ENCODE measurements at regions not wholly inside any gene's neighbourhood (a gene's known extent, or its start where the extent isn't known, plus 50 kb on each side); places are given as distances from the start of the nearest gene placed in this dataset.

DNA sequence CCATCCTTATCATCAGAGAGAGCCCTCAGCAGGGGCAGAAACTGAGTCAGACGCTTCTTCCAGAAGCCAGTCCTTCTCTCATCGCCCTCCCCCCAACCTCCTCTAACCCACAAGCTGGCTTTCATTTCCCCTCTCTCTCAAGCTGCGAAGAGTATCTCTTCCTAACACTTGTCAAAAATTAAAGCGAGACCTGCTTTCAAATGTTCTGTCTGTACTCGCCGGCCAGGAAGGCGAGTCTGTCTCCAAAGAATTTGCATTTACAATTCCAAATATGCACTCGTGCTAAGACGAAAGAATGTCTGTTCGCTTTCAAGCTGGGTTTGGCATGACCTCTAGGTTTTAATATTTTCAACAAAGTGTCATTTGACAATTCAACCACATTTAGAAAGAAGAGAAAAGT, 140.4 kb downstream of the RGS9 start:
- H3K4me3 ChIP-seq (ENCODE audit: low read depth, low read length): no peak overlapping the region
- TF ChIP-seq, protein P1, sequence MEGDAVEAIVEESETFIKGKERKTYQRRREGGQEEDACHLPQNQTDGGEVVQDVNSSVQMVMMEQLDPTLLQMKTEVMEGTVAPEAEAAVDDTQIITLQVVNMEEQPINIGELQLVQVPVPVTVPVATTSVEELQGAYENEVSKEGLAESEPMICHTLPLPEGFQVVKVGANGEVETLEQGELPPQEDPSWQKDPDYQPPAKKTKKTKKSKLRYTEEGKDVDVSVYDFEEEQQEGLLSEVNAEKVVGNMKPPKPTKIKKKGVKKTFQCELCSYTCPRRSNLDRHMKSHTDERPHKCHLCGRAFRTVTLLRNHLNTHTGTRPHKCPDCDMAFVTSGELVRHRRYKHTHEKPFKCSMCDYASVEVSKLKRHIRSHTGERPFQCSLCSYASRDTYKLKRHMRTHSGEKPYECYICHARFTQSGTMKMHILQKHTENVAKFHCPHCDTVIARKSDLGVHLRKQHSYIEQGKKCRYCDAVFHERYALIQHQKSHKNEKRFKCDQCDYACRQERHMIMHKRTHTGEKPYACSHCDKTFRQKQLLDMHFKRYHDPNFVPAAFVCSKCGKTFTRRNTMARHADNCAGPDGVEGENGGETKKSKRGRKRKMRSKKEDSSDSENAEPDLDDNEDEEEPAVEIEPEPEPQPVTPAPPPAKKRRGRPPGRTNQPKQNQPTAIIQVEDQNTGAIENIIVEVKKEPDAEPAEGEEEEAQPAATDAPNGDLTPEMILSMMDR (IDR thresholded peaks at IDR 0.05; ENCODE audit: low read depth, low read length, missing control alignments): no peak
- DNase-seq (ENCODE audit: low read depth): no peak

Data from GM12864 (cell line).